OCI-LY7 (cell line): ENCODE measurements at regions not wholly inside any gene's neighbourhood (a gene's known extent, or its start where the extent isn't known, plus 50 kb on each side); places are given as distances from the start of the nearest gene placed in this dataset.

Experiments
- BruUV-seq: library from RNA; stranded (reverse); fragments of 400-500 nt; replicated peaks from 2 replicates; lab custom pipeline; 2021; lab: Mats Ljungman, UMichigan
- CTCF ChIA-PET: fragments of 300-600 bp; sonication (Branson Sonifier 250); formaldehyde crosslinking; loops from one replicate; lab custom pipeline; 2022; ENCODE audit warnings: antibody characterized with exemption; ENCODE audit not compliant: unreplicated experiment; lab: Charles Lee
- POLR2A ChIA-PET: fragments of 300-600 bp; sonication (Branson Sonifier 250); formaldehyde crosslinking; loops from one replicate; lab custom pipeline; 2022; ENCODE audit warnings: antibody characterized with exemption; lab: Charles Lee
- DNase-seq: peaks from one replicate; pipeline ENCODE4 v3.0.0-alpha.2; 2015; ENCODE audit warnings: low spot score
- H2AFZ ChIP-seq: fragments of 200-600 bp; sonication (generic), shearing (Covaris generic); 2 replicates; pipeline ENCODE4 v1.6.1; 2014; ENCODE audit warnings: mild to moderate bottlenecking, antibody characterized with exemption, low read length, moderate library complexity
- H3K27ac ChIP-seq: fragments of 200-600 bp; sonication (generic); 2 replicates; pipeline ENCODE4 v1.5.1; 2014; ENCODE audit warnings: mixed run types, low read depth, mild to moderate bottlenecking, moderate library complexity, low read length, inconsistent platforms; ENCODE audit not compliant: poor library complexity, severe bottlenecking
- H3K36me3 ChIP-seq: fragments of 200-600 bp; sonication (generic); 2 replicates; pipeline ENCODE4 v1.6.1; 2014; ENCODE audit warnings: mild to moderate bottlenecking, antibody characterized with exemption, low read length, moderate library complexity, mixed read lengths; ENCODE audit not compliant: insufficient read depth
- H3K4me1 ChIP-seq: fragments of 200-600 bp; sonication (generic); 2 replicates; pipeline ENCODE4 v1.5.1; 2014; ENCODE audit warnings: mild to moderate bottlenecking, low read length; ENCODE audit not compliant: insufficient read depth, poor library complexity, severe bottlenecking
- H3K4me2 ChIP-seq: fragments of 200-600 bp; sonication (generic); 2 replicates; pipeline ENCODE4 v1.6.1; 2014; ENCODE audit warnings: mild to moderate bottlenecking, low read length
- H3K4me3 ChIP-seq: fragments of 200-600 bp; sonication (generic); 2 replicates; pipeline ENCODE4 v1.5.1; 2014; ENCODE audit warnings: mild to moderate bottlenecking, low read depth, low read length; ENCODE audit not compliant: poor library complexity, severe bottlenecking
- H3K79me2 ChIP-seq: fragments of 200-600 bp; sonication (generic); 2 replicates; pipeline ENCODE4 v1.6.1; 2016; ENCODE audit warnings: low read depth, mild to moderate bottlenecking, low read length, moderate library complexity, mixed read lengths; ENCODE audit not compliant: insufficient read depth
- H3K9me2 ChIP-seq: fragments of 200-600 bp; sonication (generic); 2 replicates; pipeline ENCODE4 v1.6.1; 2016; ENCODE audit warnings: mild to moderate bottlenecking, low read length, mixed read lengths; ENCODE audit not compliant: insufficient read depth
- H3K9me3 ChIP-seq: fragments of 200-600 bp; sonication (generic); 2 replicates; pipeline ENCODE4 v1.6.1; 2014; ENCODE audit warnings: mild to moderate bottlenecking, mixed run types, low read length, mixed read lengths
- H4K20me1 ChIP-seq: fragments of 200-600 bp; sonication (generic); 2 replicates; pipeline ENCODE4 v1.6.1; 2014; ENCODE audit warnings: mild to moderate bottlenecking, antibody characterized with exemption, low read length, moderate library complexity, mixed read lengths; ENCODE audit not compliant: insufficient read depth
- CTCF ChIP-seq: fragments of 200-600 bp; sonication (generic); conservative IDR thresholded peaks from 2 replicates; pipeline ENCODE4 v1.5.1; 2014; ENCODE audit warnings: mild to moderate bottlenecking, antibody characterized with exemption, low read length, moderate library complexity, mixed read lengths
- EZH2phosphoT487 ChIP-seq: fragments of 200-600 bp; sonication (generic); IDR thresholded peaks from 2 replicates; pipeline ENCODE4 v1.6.1; 2018; ENCODE audit warnings: low read depth, borderline replicate concordance, mild to moderate bottlenecking, mixed run types, antibody characterized with exemption, low read length, moderate library complexity, mixed read lengths
- intact Hi-C: fragments of 100-400 bp; cut with micrococcal nuclease; formaldehyde crosslinking; loops from one replicate; pipeline ENCODE4 v1.10.0; 2022; ENCODE audit not compliant: unreplicated experiment

GRCh38 chr6:25173246-25173645, 105.9 kb upstream of the CARMIL1 start:
- Histone ChIP-seq H4K20me1 (no peaks in the 10 kb centered on the region), H2AFZ (no peak overlapping the region), H3K4me2 (no peak overlapping the region), H3K4me3 (no peak overlapping the region), H3K4me1 (no peaks in the 10 kb centered on the region), H3K36me3 (no peaks in the 10 kb centered on the region), H3K27ac (no peak overlapping the region), H3K79me2 (no peaks in the 10 kb centered on the region), H3K9me3 (no peaks in the 10 kb centered on the region), H3K9me2 (no peaks in the 10 kb centered on the region)
- CTCF ChIA-PET: no interaction called here
- intact Hi-C loops: loop anchor here (10.0 kb wide), 1 partner anchor 88 kb away; no protein-coding TSS in a partner anchor
- no peak for TF ChIP-seq EZH2phosphoT487
- no peak for TF ChIP-seq CTCF
- POLR2A ChIA-PET: interaction anchor here (0.9 to 1.0 kb wide), 2 partner anchors 14 to 29 kb away, joined by 3 to 4 read pairs; no protein-coding TSS in a partner anchor
- no peak for DNase-seq
- BruUV-seq: no TSS peak

- H3K9me3 ChIP-seq: no peaks in the 10 kb centered on the region
- intact Hi-C loops: loop anchor here (10.0 kb wide), 1 partner anchor 89 kb away; no protein-coding TSS in a partner anchor
- POLR2A ChIA-PET: interaction anchor here (0.7 to 1.0 kb wide), 2 partner anchors 15 to 1864 kb away, joined by 3 read pairs; no protein-coding TSS in a partner anchor
Observed at GRCh38 chr6:25173951-25174474, 105.2 kb upstream of the CARMIL1 start.

More at GRCh38 chr6:25173951-25174474, 105.2 kb upstream of the CARMIL1 start:
- no peaks in the 10 kb centered on the region for H3K36me3 ChIP-seq
- H3K9me2 ChIP-seq: no peaks in the 10 kb centered on the region
- no peak overlapping the region for H3K27ac ChIP-seq
- TF ChIP-seq EZH2phosphoT487: no peak
- TF ChIP-seq CTCF: no peak
- no peaks in the 10 kb centered on the region for H3K4me1 ChIP-seq
- no peaks in the 10 kb centered on the region for H4K20me1 ChIP-seq
- no peaks in the 10 kb centered on the region for H3K79me2 ChIP-seq
- CTCF ChIA-PET: no interaction called here
- no peak overlapping the region for H3K4me3 ChIP-seq
- BruUV-seq: no TSS peak
- no peak overlapping the region for H2AFZ ChIP-seq
- no peak for DNase-seq
- H3K4me2 ChIP-seq: no peak overlapping the region
